Activated T-cell treated with anti-CD3 and anti-CD28 coated beads, Interleukin-2, amount 50 U/mL, for 48 hours (primary cell): ENCODE measurements at regions not wholly inside any gene's neighbourhood (a gene's known extent, or its start where the extent isn't known, plus 50 kb on each side); places are given as distances from the start of the nearest gene placed in this dataset.

Source experiments
- DNase-seq, 2 experiments: peaks; one replicate each; pipeline ENCODE4 v3.0.0-alpha.2; 2020

GRCh38 chr20:21653628-21654027 is 51.8 kb upstream of the PAX1 start:
- no peak for DNase-seq

- DNase-seq, result no peak
Measured at GRCh38 chr20:21643417-21643816, 62.0 kb upstream of the PAX1 start.

GRCh38 chr20:21640556-21640955 is 64.9 kb upstream of the PAX1 start:
- no peak for DNase-seq

GRCh38 chr20:21633829-21634228 is 71.6 kb upstream of the PAX1 start:
- no peak for DNase-seq

GRCh38 chr20:21632735-21633053 is 72.8 kb upstream of the PAX1 start:
- DNase-seq, result no peak

GRCh38 chr20:21632031-21632734 is 73.3 kb upstream of the PAX1 start:
- no peak for DNase-seq

GRCh38 chr20:21628800-21629199 is 76.7 kb upstream of the PAX1 start:
- DNase-seq, result no peak

GRCh38 chr20:21623781-21624094 is 81.7 kb upstream of the PAX1 start:
- no peak for DNase-seq

GRCh38 chr20:21623074-21623780 is 82.2 kb upstream of the PAX1 start:
- DNase-seq, result no peak

- no peak for DNase-seq
Measured at GRCh38 chr20:21622097-21622857, 83.2 kb upstream of the PAX1 start.

GRCh38 chr20:21618759-21619416 is 86.6 kb upstream of the PAX1 start:
- DNase-seq, result no peak

- peak; percentile 58 to 65 for DNase-seq
Measured at GRCh38 chr20:21615617-21616080, 89.8 kb upstream of the PAX1 start.

GRCh38 chr20:21614980-21615379 is 90.5 kb upstream of the PAX1 start:
- DNase-seq, result no peak

- no peak for DNase-seq
Measured at GRCh38 chr20:21613512-21613911, 92.0 kb upstream of the PAX1 start.

GRCh38 chr20:21609981-21610380 is 95.5 kb upstream of the PAX1 start:
- no peak for DNase-seq

GRCh38 chr20:21609221-21609620 is 95.4 kb upstream of the NKX2-2 start:
- no peak for DNase-seq

GRCh38 chr20:21608777-21609176 is 94.9 kb upstream of the NKX2-2 start:
- DNase-seq, result no peak

- DNase-seq, result no peak
Measured at GRCh38 chr20:21607971-21608725, 94.3 kb upstream of the NKX2-2 start.

- DNase-seq, result no peak
Measured at GRCh38 chr20:21601799-21602198, 87.9 kb upstream of the NKX2-2 start.

GRCh38 chr20:21586682-21587081 is 72.8 kb upstream of the NKX2-2 start:
- no peak for DNase-seq

GRCh38 chr20:21583486-21584168 is 69.8 kb upstream of the NKX2-2 start:
- no peak for DNase-seq

- no peak for DNase-seq
Measured at GRCh38 chr20:21577551-21577950, 63.7 kb upstream of the NKX2-2 start.
